ENCODE measurements at regions not wholly inside any gene's neighbourhood (a gene's known extent, or its start where the extent isn't known, plus 50 kb on each side); places are given as distances from the start of the nearest gene placed in this dataset.

DNA sequence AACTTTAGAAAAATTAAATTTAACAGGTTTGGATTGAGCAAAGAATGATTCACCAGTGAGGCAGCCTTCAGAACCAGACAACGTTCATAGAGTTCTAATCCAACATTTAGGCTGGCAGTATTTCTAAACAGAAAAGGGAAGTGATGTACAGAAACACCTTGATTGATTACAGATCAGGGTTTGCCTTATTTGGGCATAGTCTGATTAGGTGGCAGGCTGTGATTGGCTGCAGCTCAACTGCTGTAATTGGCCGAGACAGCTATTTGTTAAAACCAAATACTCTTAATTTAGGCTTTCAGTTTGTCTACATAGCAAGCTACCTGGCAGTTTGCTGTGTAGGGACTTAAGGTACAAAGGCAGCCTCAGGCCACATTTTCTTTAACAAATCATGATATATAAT, 802.5 kb downstream of the IPMK start:
- TF ChIP-seq, protein P1, sequence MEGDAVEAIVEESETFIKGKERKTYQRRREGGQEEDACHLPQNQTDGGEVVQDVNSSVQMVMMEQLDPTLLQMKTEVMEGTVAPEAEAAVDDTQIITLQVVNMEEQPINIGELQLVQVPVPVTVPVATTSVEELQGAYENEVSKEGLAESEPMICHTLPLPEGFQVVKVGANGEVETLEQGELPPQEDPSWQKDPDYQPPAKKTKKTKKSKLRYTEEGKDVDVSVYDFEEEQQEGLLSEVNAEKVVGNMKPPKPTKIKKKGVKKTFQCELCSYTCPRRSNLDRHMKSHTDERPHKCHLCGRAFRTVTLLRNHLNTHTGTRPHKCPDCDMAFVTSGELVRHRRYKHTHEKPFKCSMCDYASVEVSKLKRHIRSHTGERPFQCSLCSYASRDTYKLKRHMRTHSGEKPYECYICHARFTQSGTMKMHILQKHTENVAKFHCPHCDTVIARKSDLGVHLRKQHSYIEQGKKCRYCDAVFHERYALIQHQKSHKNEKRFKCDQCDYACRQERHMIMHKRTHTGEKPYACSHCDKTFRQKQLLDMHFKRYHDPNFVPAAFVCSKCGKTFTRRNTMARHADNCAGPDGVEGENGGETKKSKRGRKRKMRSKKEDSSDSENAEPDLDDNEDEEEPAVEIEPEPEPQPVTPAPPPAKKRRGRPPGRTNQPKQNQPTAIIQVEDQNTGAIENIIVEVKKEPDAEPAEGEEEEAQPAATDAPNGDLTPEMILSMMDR (IDR thresholded peaks at IDR 0.05), result no peak
- TF ChIP-seq EZH2 (IDR thresholded peaks at IDR 0.05; ENCODE audit: borderline replicate concordance, insufficient read depth, low read depth, low read length, poor library complexity, severe bottlenecking), result no peak
